ENCODE measurements at regions not wholly inside any gene's neighbourhood (a gene's known extent, or its start where the extent isn't known, plus 50 kb on each side); places are given as distances from the start of the nearest gene placed in this dataset.

- DNase-seq (ENCODE audit: low spot score): no peak
- no peak for TF ChIP-seq CTCF (IDR thresholded peaks at IDR 0.05; ENCODE audit: extremely low read depth, missing control alignments)
Measured at GRCh38 chr20:51098284-51098810, 75.4 kb upstream of the KCNG1 start.

- TF ChIP-seq CTCF (IDR thresholded peaks at IDR 0.05; ENCODE audit: extremely low read depth, missing control alignments): no peak
- DNase-seq (ENCODE audit: low spot score): no peak
Measured at GRCh38 chr20:51097351-51098120, 74.6 kb upstream of the KCNG1 start.

- TF ChIP-seq CTCF (IDR thresholded peaks at IDR 0.05; ENCODE audit: extremely low read depth, missing control alignments): no peak
- DNase-seq (ENCODE audit: low spot score): no peak
Measured at GRCh38 chr20:51096582-51097267, 73.8 kb upstream of the KCNG1 start.

GRCh38 chr20:51095633-51096521 lies 73.0 kb upstream of the KCNG1 start:
- DNase-seq (ENCODE audit: low spot score): no peak
- TF ChIP-seq CTCF (IDR thresholded peaks at IDR 0.05; ENCODE audit: extremely low read depth, missing control alignments): no peak

- no peak for DNase-seq (ENCODE audit: low spot score)
- TF ChIP-seq CTCF (IDR thresholded peaks at IDR 0.05; ENCODE audit: extremely low read depth, missing control alignments): no peak
Measured at GRCh38 chr20:51094221-51094620, 71.3 kb upstream of the KCNG1 start.

GRCh38 chr20:51093240-51093763 lies 70.4 kb upstream of the KCNG1 start:
- TF ChIP-seq CTCF (IDR thresholded peaks at IDR 0.05; ENCODE audit: extremely low read depth, missing control alignments): no peak
- no peak for DNase-seq (ENCODE audit: low spot score)
